Spinal cord (tissue), 9 donors: ENCODE measurements at regions not wholly inside any gene's neighbourhood (a gene's known extent, or its start where the extent isn't known, plus 50 kb on each side); places are given as distances from the start of the nearest gene placed in this dataset.

Experiments
- DNase-seq, 6 donors: peaks; one replicate each; pipeline versions ENCODE4 v3.0.0 to v3.0.0-alpha.2; 2013 to 2015; ENCODE audit warnings: low spot score in 6 of 6, low read depth in 4 of 6
- H3K27ac ChIP-seq: one replicate; pipeline ENCODE4 v1.5.1; 2013; ENCODE audit warnings: low read depth, low read length, control low read depth
- H3K27me3 ChIP-seq: one replicate; pipeline ENCODE4 v1.6.1; 2013; ENCODE audit warnings: low read length; ENCODE audit not compliant: control insufficient read depth, insufficient read depth
- H3K36me3 ChIP-seq: one replicate; pipeline ENCODE4 v1.6.1; 2013; ENCODE audit warnings: low read length; ENCODE audit not compliant: control insufficient read depth, insufficient read depth
- H3K4me1 ChIP-seq: one replicate; pipeline ENCODE4 v1.6.1; 2013; ENCODE audit warnings: low read length; ENCODE audit not compliant: control insufficient read depth, insufficient read depth
- H3K4me3 ChIP-seq: one replicate; pipeline ENCODE4 v1.5.1; 2013; ENCODE audit warnings: low read depth, low read length, control low read depth
- H3K9me3 ChIP-seq: one replicate; pipeline ENCODE4 v1.6.1; 2013; ENCODE audit warnings: low read length; ENCODE audit not compliant: control insufficient read depth, insufficient read depth
- WGBS: methylation state at CpG from one replicate; pipeline ENCODE4 v1.1.5; 2013; ENCODE audit warnings: missing lambda C conversion rate; ENCODE audit not compliant: insufficient coverage; 5-methylcytosine and 5-hydroxymethylcytosine counted together
- donor health status: healthy.

GRCh38 chr4:137707102-137707620 is 174.9 kb upstream of the PCDH18 start:
- Histone ChIP-seq H3K4me3 (no peak overlapping the region), H3K9me3 (no peaks in the 10 kb centered on the region), H3K4me1 (no peaks in the 10 kb centered on the region), H3K27me3 (no peaks in the 10 kb centered on the region), H3K36me3 (no peaks in the 10 kb centered on the region), H3K27ac (no peak overlapping the region)
- DNase-seq = no peak

- Histone ChIP-seq H3K27ac (peak overlapping the region; percentile 53), H3K27me3 (no peaks in the 10 kb centered on the region), H3K4me3 (no peak overlapping the region), H3K9me3 (no peaks in the 10 kb centered on the region), H3K4me1 (no peaks in the 10 kb centered on the region), H3K36me3 (no peaks in the 10 kb centered on the region)
- 27% methylated on average over 2 of the region's 3 CpGs for WGBS
- DNase-seq = peak in 2 of 6 donors; percentile 11 to 59
Observed at GRCh38 chr4:137705171-137705783, 173.0 kb upstream of the PCDH18 start.

- Histone ChIP-seq H3K4me1 (no peaks in the 10 kb centered on the region), H3K27me3 (no peaks in the 10 kb centered on the region), H3K9me3 (no peaks in the 10 kb centered on the region), H3K4me3 (no peak overlapping the region), H3K27ac (no peak overlapping the region), H3K36me3 (no peaks in the 10 kb centered on the region)
- peak in 2 of 6 donors; percentile 43 to 49 for DNase-seq
Observed at GRCh38 chr4:137703195-137703594, 170.9 kb upstream of the PCDH18 start.

- H3K27ac ChIP-seq = no peak overlapping the region
- H3K9me3 ChIP-seq = no peaks in the 10 kb centered on the region
- WGBS = 70% methylated on average over 1 of the region's 2 CpGs
- no peaks in the 10 kb centered on the region for H3K27me3 ChIP-seq
- H3K4me3 ChIP-seq = no peak overlapping the region
- no peaks in the 10 kb centered on the region for H3K4me1 ChIP-seq
- no peak for DNase-seq
- H3K36me3 ChIP-seq = no peaks in the 10 kb centered on the region
Observed at GRCh38 chr4:137702512-137702911, 170.2 kb upstream of the PCDH18 start.

- Histone ChIP-seq H3K36me3 (no peaks in the 10 kb centered on the region), H3K4me3 (no peak overlapping the region), H3K27ac (no peak overlapping the region), H3K9me3 (no peaks in the 10 kb centered on the region), H3K27me3 (no peaks in the 10 kb centered on the region), H3K4me1 (no peaks in the 10 kb centered on the region)
- DNase-seq = no peak
- no CpG with 5 or more reads among the region's 1 CpG for WGBS
Observed at GRCh38 chr4:137701401-137701800, 169.1 kb upstream of the PCDH18 start.

- no peak overlapping the region for H3K4me3 ChIP-seq
- H3K4me1 ChIP-seq = no peaks in the 10 kb centered on the region
- WGBS = 86% methylated on average over 3 of the region's 4 CpGs
- no peaks in the 10 kb centered on the region for H3K9me3 ChIP-seq
- H3K36me3 ChIP-seq = no peaks in the 10 kb centered on the region
- no peaks in the 10 kb centered on the region for H3K27me3 ChIP-seq
- no peak for DNase-seq
- H3K27ac ChIP-seq = no peak overlapping the region
Observed at GRCh38 chr4:137700751-137701150, 168.5 kb upstream of the PCDH18 start.

- H3K27ac ChIP-seq = no peak overlapping the region
- no CpG with 5 or more reads among the region's 1 CpG for WGBS
- no peak for DNase-seq
Observed at GRCh38 chr4:137700072-137700471, 167.8 kb upstream of the PCDH18 start.

GRCh38 chr4:137694138-137694537 is 161.8 kb upstream of the PCDH18 start:
- H3K4me3 ChIP-seq = no peak overlapping the region
- H3K36me3 ChIP-seq = no peaks in the 10 kb centered on the region
- H3K9me3 ChIP-seq = no peaks in the 10 kb centered on the region
- no peaks in the 10 kb centered on the region for H3K4me1 ChIP-seq
- peak in 1 of 6 donors; percentile 44 for DNase-seq
- no peaks in the 10 kb centered on the region for H3K27me3 ChIP-seq
- H3K27ac ChIP-seq = no peak overlapping the region
- no CpG with 5 or more reads among the region's 1 CpG for WGBS

More at GRCh38 chr4:137700072-137700471, 167.8 kb upstream of the PCDH18 start:
- Histone ChIP-seq H3K4me3 (no peak overlapping the region), H3K36me3 (no peaks in the 10 kb centered on the region), H3K4me1 (no peaks in the 10 kb centered on the region), H3K9me3 (no peaks in the 10 kb centered on the region), H3K27me3 (no peaks in the 10 kb centered on the region)

GRCh38 chr4:137693641-137694040 is 161.3 kb upstream of the PCDH18 start:
- H3K36me3 ChIP-seq = no peaks in the 10 kb centered on the region
- no CpG with 5 or more reads among the region's 1 CpG for WGBS
- no peaks in the 10 kb centered on the region for H3K27me3 ChIP-seq
- no peaks in the 10 kb centered on the region for H3K4me1 ChIP-seq
- no peak overlapping the region for H3K27ac ChIP-seq
- no peaks in the 10 kb centered on the region for H3K9me3 ChIP-seq
- H3K4me3 ChIP-seq = no peak overlapping the region
- DNase-seq = no peak

GRCh38 chr4:137692205-137692604 is 159.9 kb upstream of the PCDH18 start:
- DNase-seq = no peak

More at GRCh38 chr4:137692205-137692604, 159.9 kb upstream of the PCDH18 start:
- Histone ChIP-seq H3K4me1 (no peaks in the 10 kb centered on the region), H3K27me3 (no peaks in the 10 kb centered on the region), H3K9me3 (no peaks in the 10 kb centered on the region), H3K27ac (no peak overlapping the region), H3K4me3 (no peak overlapping the region), H3K36me3 (no peaks in the 10 kb centered on the region)
